ENCODE measurements at regions not wholly inside any gene's neighbourhood (a gene's known extent, or its start where the extent isn't known, plus 50 kb on each side); places are given as distances from the start of the nearest gene placed in this dataset.

- no peak overlapping the region for H3K4me3 ChIP-seq (ENCODE audit: low read depth in 1 of 3, low read length in 3 of 3)
- no peaks in the 10 kb centered on the region for H3K36me3 ChIP-seq (ENCODE audit: control insufficient read depth in 4 of 4, insufficient read depth in 3 of 4, low read depth in 1 of 4, low read length in 3 of 4)
- DNase-seq (ENCODE audit: low spot score): no peak
- H3K27me3 ChIP-seq (ENCODE audit: control insufficient read depth in 4 of 4, insufficient read depth in 4 of 4, low read length in 3 of 4): no peaks in the 10 kb centered on the region
- TF ChIP-seq HNF4A (conservative IDR thresholded peaks at IDR 0.05) (no peak), REST (IDR thresholded peaks at IDR 0.05) (no peak), ATF3 (IDR thresholded peaks at IDR 0.05) (no peak), JUND (IDR thresholded peaks at IDR 0.05) (no peak), CTCF (IDR thresholded peaks at IDR 0.05; ENCODE audit: low read depth, low read length, missing input control) (no peak), FOXA1 (IDR thresholded peaks at IDR 0.05) (no peak), SP1 (IDR thresholded peaks at IDR 0.05) (no peak), RXRA (IDR thresholded peaks at IDR 0.05) (no peak), HNF4G (IDR thresholded peaks at IDR 0.05) (no peak), FOXA2 (IDR thresholded peaks at IDR 0.05) (no peak), EGR1 (IDR thresholded peaks at IDR 0.05; ENCODE audit: low read depth in 2 of 2) (no peak), ZBTB33 (IDR thresholded peaks at IDR 0.05) (no peak), TAF1 (conservative IDR thresholded peaks at IDR 0.05) (no peak), MAX (IDR thresholded peaks at IDR 0.05) (no peak), YY1 (IDR thresholded peaks at IDR 0.05) (no peak), RAD21 (IDR thresholded peaks at IDR 0.05) (no peak), NR2F2 (IDR thresholded peaks at IDR 0.05) (no peak), GABPA (IDR thresholded peaks at IDR 0.05 in 1 of 2, conservative IDR thresholded peaks at IDR 0.05 in 1 of 2) (no peak)
- no peak overlapping the region for H3K9ac ChIP-seq (ENCODE audit: low read depth in 1 of 2, low read length in 2 of 2)
- WGBS: 71% methylated on average over 2 of the region's 2 CpGs
- no peaks in the 10 kb centered on the region for H3K9me3 ChIP-seq (ENCODE audit: control insufficient read depth in 4 of 4, low read length in 3 of 4)
- H3K4me1 ChIP-seq (ENCODE audit: control insufficient read depth in 4 of 4, insufficient read depth in 4 of 4, low read length in 3 of 4): no peaks in the 10 kb centered on the region
- no peak overlapping the region for H3K27ac ChIP-seq (ENCODE audit: low read depth in 1 of 2, low read length in 2 of 2)
Measured at GRCh38 chr4:132498215-132498614, 650.9 kb upstream of the PCDH10 start.

All from liver (tissue), 8 donors.